ENCODE measurements at regions not wholly inside any gene's neighbourhood (a gene's known extent, or its start where the extent isn't known, plus 50 kb on each side); places are given as distances from the start of the nearest gene placed in this dataset.
A peak's percentile ranks its signal among the peaks of the same experiment; 100 is the strongest.

- TF ChIP-seq ZNF740 (CRISPR knock-in tag; IDR thresholded peaks at IDR 0.05) (no peak), ZNF740 (tag; IDR thresholded peaks at IDR 0.05) (0 out of 4 replicates have a peak, but pooled peaks of 1 of the 2 experiments have one; percentile 24), BCOR (IDR thresholded peaks at IDR 0.05) (no peak), MBD2 (IDR thresholded peaks at IDR 0.05; ENCODE audit: borderline replicate concordance, low read depth) (no peak), ZNF512 (tag; IDR thresholded peaks at IDR 0.05) (0 out of 2 replicates have a peak, but pooled peaks have one; percentile 34), NR0B1 (IDR thresholded peaks at IDR 0.05; ENCODE audit: partially characterized antibody) (no peak), CREM (IDR thresholded peaks at IDR 0.05; ENCODE audit: low read depth) (no peak), DMBX1 (CRISPR knock-in tag; IDR thresholded peaks at IDR 0.05; ENCODE audit: borderline replicate concordance) (0 out of 2 replicates have a peak, but pooled peaks have one; percentile 48), SMAD3 (CRISPR knock-in tag; conservative IDR thresholded peaks at IDR 0.05) (peak; percentile 33; the same call in 1 of the 2 replicates), CCNT2 (IDR thresholded peaks at IDR 0.05; ENCODE audit: borderline replicate concordance, extremely low read depth, insufficient read length, low read depth, low read length) (peak; percentile 34), SMAD4 (CRISPR knock-in tag; conservative IDR thresholded peaks at IDR 0.05) (peak; percentile 51; the same call in 1 of the 2 replicates), HNRNPH1 (optimal IDR thresholded peaks at IDR 0.05; ENCODE audit: low read depth, low read length) (no peak), ZNF551 (CRISPR knock-in tag; IDR thresholded peaks at IDR 0.05) (0 out of 2 replicates have a peak, but pooled peaks have one; percentile 48), ZNF133 (CRISPR knock-in tag; IDR thresholded peaks at IDR 0.05) (no peak), EP400 (IDR thresholded peaks at IDR 0.05) (no peak), JUND (IDR thresholded peaks at IDR 0.05; ENCODE audit: borderline replicate concordance, low read depth, low read length) (peak; percentile 45; the same call in 1 of the 2 replicates), JUND (tag; IDR thresholded peaks at IDR 0.05; ENCODE audit: borderline replicate concordance, low read depth, low read length) (no peak)
Observed at GRCh38 chr1:234975941-234976860, 152.4 kb downstream of the TOMM20 start (continued).

Measured in K562 (cell line).